HepG2 (cell line): ENCODE measurements at regions not wholly inside any gene's neighbourhood (a gene's known extent, or its start where the extent isn't known, plus 50 kb on each side); places are given as distances from the start of the nearest gene placed in this dataset.

Source experiments
- ATAC-seq: fragments of 200-7000 bp; cut with Tn5 transposase; 3 replicates; pipeline ENCODE4 v1.9.1; 2020; ENCODE audit warnings: mild to moderate bottlenecking, moderate library complexity
- BruUV-seq: library from RNA; stranded (reverse); fragments of 400-500 nt; replicated peaks from 2 replicates; lab custom pipeline; 2021; lab: Mats Ljungman, UMichigan
- CTCF ChIA-PET: fragments of 300-600 bp; formaldehyde crosslinking; extraction: SDS; loops from one replicate; lab custom pipeline; 2021; ENCODE audit warnings: low total read pairs, inconsistent platforms, low intra/inter-chr PET ratio; lab: Yijun Ruan, JAX
- POLR2A ChIA-PET: fragments of 350-600 bp; sonication (Branson Sonifier 250); formaldehyde crosslinking; loops from one replicate; lab custom pipeline; 2020; ENCODE audit warnings: antibody characterized with exemption, inconsistent platforms; lab: Yijun Ruan, JAX
- DNase-seq: peaks from one replicate; pipeline ENCODE4 v3.0.0-alpha.2; 2015; ENCODE audit warnings: low spot score
- FAIRE-seq: peaks from 3 replicates; lab custom pipeline; 2011; peaks lifted over from hg19 to GRCh38; lab: Jason Lieb, UNC
- H2AFZ ChIP-seq: one replicate; pipeline ENCODE4 v1.6.1; 2011; ENCODE audit warnings: low read length, inconsistent platforms
- H3K27ac ChIP-seq: fragments of 300-600 bp; 3 replicates; pipeline ENCODE4 v1.8.0; 2011; ENCODE audit warnings: mixed run types, mild to moderate bottlenecking, mixed read lengths, low read length, inconsistent platforms; ENCODE audit not compliant: insufficient read depth; ENCODE audit errors: extremely low read length
- H3K27me3 ChIP-seq, 2 experiments: fragments of 200-600 bp in 1 of 2; 2 replicates in 1 of 2; 3 replicates in 1 of 2; pipeline versions ENCODE4 v1.6.0 to v1.8.0; 2011; ENCODE audit warnings: low read length in 2 of 2, mild to moderate bottlenecking in 2 of 2, moderate library complexity in 2 of 2, inconsistent platforms in 1 of 2; ENCODE audit not compliant: insufficient read depth in 2 of 2, control insufficient read depth in 1 of 2
- H3K36me3 ChIP-seq, 2 experiments: fragments of 200-600 bp in 1 of 2; replicated peaks in 1 of 2; 2 replicates in 1 of 2; 3 replicates in 1 of 2; pipeline versions ENCODE4 v1.5.1 to v1.8.0; 2011; ENCODE audit warnings: low read length in 2 of 2, inconsistent platforms in 1 of 2; ENCODE audit not compliant: insufficient read depth in 2 of 2, control insufficient read depth in 1 of 2
- H3K4me1 ChIP-seq: 2 replicates; pipeline ENCODE4 v1.5.1; 2012; ENCODE audit warnings: low read length, inconsistent platforms; ENCODE audit not compliant: insufficient read depth
- H3K4me2 ChIP-seq: 2 replicates; pipeline ENCODE4 v1.6.0; 2011; ENCODE audit warnings: low read depth, low read length, inconsistent platforms
- H3K4me3 ChIP-seq, 3 experiments: fragments of 200-600 bp in 1 of 3; sonication (generic), shearing (Covaris generic) in 1 of 3; replicated peaks in 1 of 3; 2 replicates each; pipeline ENCODE4 v1.5.1; 2011 to 2016; ENCODE audit warnings: low read length in 3 of 3, inconsistent platforms in 2 of 3, low read depth in 2 of 3, mild to moderate bottlenecking in 2 of 3, control low read depth in 1 of 3, mixed read lengths in 1 of 3; ENCODE audit not compliant: insufficient read depth in 1 of 3
- H3K79me2 ChIP-seq: one replicate; pipeline ENCODE4 v1.6.1; 2011; ENCODE audit warnings: low read length, inconsistent platforms; ENCODE audit not compliant: insufficient read depth
- H3K9ac ChIP-seq: 2 replicates; pipeline ENCODE4 v1.6.0; 2011; ENCODE audit warnings: mild to moderate bottlenecking, low read depth, low read length, inconsistent platforms; ENCODE audit not compliant: insufficient read depth
- H3K9me3 ChIP-seq: 2 replicates; pipeline ENCODE4 v1.5.1; 2012; ENCODE audit warnings: mild to moderate bottlenecking, low read length
- H4K20me1 ChIP-seq: 2 replicates; pipeline ENCODE4 v1.6.0; 2011; ENCODE audit warnings: inconsistent platforms, mild to moderate bottlenecking, low read length, moderate library complexity; ENCODE audit not compliant: insufficient read depth
- CTCF ChIP-seq: sonication (generic); formaldehyde crosslinking; IDR thresholded peaks from 2 replicates; pipeline ENCODE4 v1.5.0; 2020; ENCODE audit warnings: mild to moderate bottlenecking, missing genetic modification reagents, moderate library complexity
- GTF2F1 ChIP-seq: fragments of 150-350 bp; IDR thresholded peaks from 2 replicates; pipeline ENCODE4 v1.6.1; 2014; ENCODE audit warnings: low read length
- HMGXB3 ChIP-seq: sonication (generic); formaldehyde crosslinking; IDR thresholded peaks from 2 replicates; pipeline ENCODE4 v1.4.0; 2020; ENCODE audit warnings: missing genetic modification reagents, borderline replicate concordance
- HNRNPK ChIP-seq: fragments of 200-400 bp; formaldehyde crosslinking; IDR thresholded peaks from 2 replicates; pipeline ENCODE4 v1.6.1; 2018; ENCODE audit warnings: low read length, low read depth, moderate library complexity, mild to moderate bottlenecking; ENCODE audit not compliant: poor library complexity, severe bottlenecking
- HNRNPL ChIP-seq: fragments of 200-400 bp; formaldehyde crosslinking; IDR thresholded peaks from 2 replicates; pipeline ENCODE4 v1.6.1; 2017; ENCODE audit warnings: mild to moderate bottlenecking, low read depth, low read length
- MBD4 ChIP-seq: IDR thresholded peaks from 2 replicates; pipeline ENCODE4 v1.6.1; 2012; ENCODE audit warnings: low read length, inconsistent platforms, borderline replicate concordance
- SP140L ChIP-seq: sonication (generic); formaldehyde crosslinking; IDR thresholded peaks from 2 replicates; pipeline ENCODE4 v1.4.0; 2020; ENCODE audit warnings: missing genetic modification reagents, borderline replicate concordance
- SYNCRIP ChIP-seq: fragments of 200-400 bp; formaldehyde crosslinking; IDR thresholded peaks from 2 replicates; pipeline ENCODE4 v1.6.1; 2018; ENCODE audit warnings: mild to moderate bottlenecking, low read depth, low read length; ENCODE audit not compliant: insufficient read depth
- U2AF2 ChIP-seq: fragments of 200-400 bp; formaldehyde crosslinking; IDR thresholded peaks from 2 replicates; pipeline ENCODE4 v1.6.1; 2017; ENCODE audit warnings: low read depth, mild to moderate bottlenecking, low read length
- ZMYM4 ChIP-seq: sonication (generic); formaldehyde crosslinking; IDR thresholded peaks from 2 replicates; pipeline ENCODE4 v1.8.1; 2023; ENCODE audit warnings: mild to moderate bottlenecking, missing genetic modification reagents
- ZNF12 ChIP-seq: sonication (generic); formaldehyde crosslinking; IDR thresholded peaks from 2 replicates; pipeline ENCODE4 v1.5.0; 2020; ENCODE audit warnings: missing genetic modification reagents
- ZNF556 ChIP-seq: sonication (generic); formaldehyde crosslinking; IDR thresholded peaks from 2 replicates; pipeline ENCODE4 v1.4.0; 2020; ENCODE audit warnings: mild to moderate bottlenecking, missing genetic modification reagents, borderline replicate concordance
- ZNF780A ChIP-seq: sonication (generic); formaldehyde crosslinking; IDR thresholded peaks from 2 replicates; pipeline ENCODE4 v1.8.0; 2022; ENCODE audit warnings: mild to moderate bottlenecking, missing genetic modification reagents, moderate library complexity
- WGBS: methylation state at CpG from one replicate; pipeline ENCODE4 v1.1.6; 2017; ENCODE audit warnings: low lambda C conversion rate; 5-methylcytosine and 5-hydroxymethylcytosine counted together
- in situ Hi-C: cut with HindIII; loops from 2 replicates; pipeline ENCODE4 v1.10.0; 2017; ENCODE audit warnings: low pct_unique_long_range_greater_than_20kb; ENCODE audit not compliant: extremely low pct_ligation_motif_present
- intact Hi-C: fragments of 100-400 bp; cut with micrococcal nuclease; formaldehyde crosslinking; loops from one replicate; pipeline ENCODE4 v1.10.0; 2022; ENCODE audit not compliant: unreplicated experiment

- DNase-seq (no peak), ATAC-seq (no peak), FAIRE-seq (no peak)
- Histone ChIP-seq H3K9ac (no peak overlapping the region), H3K4me3 (no peak overlapping the region), H3K9me3 (no peaks in the 10 kb centered on the region), H4K20me1 (no peaks in the 10 kb centered on the region), H3K27ac (no peak overlapping the region), H3K4me1 (no peaks in the 10 kb centered on the region), H2AFZ (no peak overlapping the region), H3K79me2 (no peaks in the 10 kb centered on the region), H3K4me2 (no peak overlapping the region), H3K27me3 (peaks cover 1 to 29% of the 10 kb centered on the region in 2 experiments), H3K36me3 (no peaks in the 10 kb centered on the region)
- intact Hi-C loops (no loop called here), in situ Hi-C loops (no loop called here)
- CTCF ChIA-PET, result no interaction called here
- WGBS, result 53% methylated on average over 25 of the region's 26 CpGs
- POLR2A ChIA-PET, result no interaction called here
- BruUV-seq, result no TSS peak
- TF ChIP-seq SYNCRIP, result no peak
- no peak for TF ChIP-seq HMGXB3 (CRISPR knock-in tag)
- no peak for TF ChIP-seq ZNF780A (CRISPR knock-in tag)
- no peak for TF ChIP-seq MBD4
- no peak for TF ChIP-seq ZNF556 (CRISPR knock-in tag)
- TF ChIP-seq GTF2F1, result no peak
- TF ChIP-seq CTCF (CRISPR knock-in tag), result no peak
- no peak for TF ChIP-seq HNRNPK
- no peak for TF ChIP-seq ZNF12 (CRISPR knock-in tag)
- no peak for TF ChIP-seq ZMYM4
- no peak for TF ChIP-seq U2AF2
- TF ChIP-seq HNRNPL, result no peak
- no peak for TF ChIP-seq SP140L (CRISPR knock-in tag)
Observed at GRCh38 chr16:54594601-54595391, 308.2 kb upstream of the IRX3 start.
